ENCODE measurements at regions not wholly inside any gene's neighbourhood (a gene's known extent, or its start where the extent isn't known, plus 50 kb on each side); places are given as distances from the start of the nearest gene placed in this dataset.

- TF ChIP-seq CTCF (conservative IDR thresholded peaks at IDR 0.05), result no peak
- H3K27ac ChIP-seq, result no peak overlapping the region
Measured at GRCh38 chr10:30115626-30115940, 56.2 kb upstream of the JCAD start.

GRCh38 chr10:30114881-30115625, 55.7 kb upstream of the JCAD start:
- H3K27ac ChIP-seq, result no peak overlapping the region
- TF ChIP-seq CTCF (conservative IDR thresholded peaks at IDR 0.05), result no peak

- no peak for TF ChIP-seq CTCF (conservative IDR thresholded peaks at IDR 0.05)
- no peak overlapping the region for H3K27ac ChIP-seq
Measured at GRCh38 chr10:30114401-30114800, 55.0 kb upstream of the JCAD start.

- TF ChIP-seq CTCF (conservative IDR thresholded peaks at IDR 0.05), result no peak
- no peak overlapping the region for H3K27ac ChIP-seq
Measured at GRCh38 chr10:30111340-30112022, 52.1 kb upstream of the JCAD start.

Data from VCaP (cell line).